ENCODE measurements at regions not wholly inside any gene's neighbourhood (a gene's known extent, or its start where the extent isn't known, plus 50 kb on each side); places are given as distances from the start of the nearest gene placed in this dataset.

GRCh38 chr9:105880517-105880916 lies 186.2 kb downstream of the TMEM38B start:
- TF ChIP-seq CTCF (IDR thresholded peaks at IDR 0.05): no peak
- TF ChIP-seq EZH2 (IDR thresholded peaks at IDR 0.05): no peak
- TF ChIP-seq EZH2phosphoT487 (IDR thresholded peaks at IDR 0.05): no peak

Measured in neural progenitor cell (in vitro differentiated cells).